ENCODE measurements at regions not wholly inside any gene's neighbourhood (a gene's known extent, or its start where the extent isn't known, plus 50 kb on each side); places are given as distances from the start of the nearest gene placed in this dataset.

- Histone ChIP-seq H3K4me1 (ENCODE audit: insufficient read depth, low read length) (no peaks in the 10 kb centered on the region), H3K27me3 (ENCODE audit: insufficient read depth, low read length) (no peaks in the 10 kb centered on the region), H2AFZ (ENCODE audit: low read depth, low read length) (no peak overlapping the region), H3K36me3 (ENCODE audit: insufficient read depth, low read length) (no peaks in the 10 kb centered on the region), H3K79me2 (ENCODE audit: insufficient read depth, low read length) (no peaks in the 10 kb centered on the region), H4K20me1 (ENCODE audit: insufficient read depth, low read length) (no peaks in the 10 kb centered on the region), H3K4me3 (ENCODE audit: insufficient read depth, low read depth, low read length) (no peak overlapping the region), H3K9ac (ENCODE audit: low read length) (no peak overlapping the region), H3K9me3 (ENCODE audit: insufficient read depth, low read depth, low read length) (no peaks in the 10 kb centered on the region), H3K27ac (ENCODE audit: low read depth, low read length) (no peak overlapping the region), H3K4me2 (ENCODE audit: low read length) (no peak overlapping the region)
- FAIRE-seq (no peak), DNase-seq (ENCODE audit: low read depth) (no peak)
- Mint-ChIP-seq H3K27ac (ENCODE audit: unreplicated experiment) (no peak overlapping the region), H3K9me3 (ENCODE audit: unreplicated experiment) (no peaks in the 10 kb centered on the region), H3K4me1 (ENCODE audit: low read depth, unreplicated experiment) (no peaks in the 10 kb centered on the region), H3K36me3 (ENCODE audit: low read depth, unreplicated experiment) (no peaks in the 10 kb centered on the region), H3K4me3 (ENCODE audit: unreplicated experiment) (no peak overlapping the region), H3K27me3 (ENCODE audit: low read depth, unreplicated experiment) (no peaks in the 10 kb centered on the region)
- TF ChIP-seq EZH2 (IDR thresholded peaks at IDR 0.05; ENCODE audit: insufficient read depth, low read length) (no peak), CTCF (IDR thresholded peaks at IDR 0.05; ENCODE audit: insufficient read depth, low read depth, low read length) (no peak)
Observed at GRCh38 chr7:10662491-10662890, 311.2 kb upstream of the PHF14 start.

- Histone ChIP-seq H4K20me1 (ENCODE audit: insufficient read depth, low read length) (no peaks in the 10 kb centered on the region), H3K27ac (ENCODE audit: low read depth, low read length) (no peak overlapping the region), H3K9me3 (ENCODE audit: insufficient read depth, low read depth, low read length) (no peaks in the 10 kb centered on the region), H3K36me3 (ENCODE audit: insufficient read depth, low read length) (no peaks in the 10 kb centered on the region), H3K9ac (ENCODE audit: low read length) (no peak overlapping the region), H3K27me3 (ENCODE audit: insufficient read depth, low read length) (no peaks in the 10 kb centered on the region), H3K4me2 (ENCODE audit: low read length) (no peak overlapping the region), H3K4me1 (ENCODE audit: insufficient read depth, low read length) (no peaks in the 10 kb centered on the region), H3K79me2 (ENCODE audit: insufficient read depth, low read length) (no peaks in the 10 kb centered on the region), H2AFZ (ENCODE audit: low read depth, low read length) (no peak overlapping the region), H3K4me3 (ENCODE audit: insufficient read depth, low read depth, low read length) (no peak overlapping the region)
- Mint-ChIP-seq H3K4me1 (ENCODE audit: low read depth, unreplicated experiment) (no peaks in the 10 kb centered on the region), H3K9me3 (ENCODE audit: unreplicated experiment) (no peaks in the 10 kb centered on the region), H3K36me3 (ENCODE audit: low read depth, unreplicated experiment) (no peaks in the 10 kb centered on the region), H3K27ac (ENCODE audit: unreplicated experiment) (no peak overlapping the region), H3K4me3 (ENCODE audit: unreplicated experiment) (no peak overlapping the region), H3K27me3 (ENCODE audit: low read depth, unreplicated experiment) (no peaks in the 10 kb centered on the region)
- FAIRE-seq: no peak
- no peak for DNase-seq (ENCODE audit: low read depth)
- TF ChIP-seq CTCF (IDR thresholded peaks at IDR 0.05; ENCODE audit: insufficient read depth, low read depth, low read length) (no peak), EZH2 (IDR thresholded peaks at IDR 0.05; ENCODE audit: insufficient read depth, low read length) (no peak)
Observed at GRCh38 chr7:10662982-10663884, 310.4 kb upstream of the PHF14 start.

GRCh38 chr7:10672186-10672585 lies 301.5 kb upstream of the PHF14 start:
- FAIRE-seq: no peak
- H3K36me3 ChIP-seq (ENCODE audit: insufficient read depth, low read length): no peaks in the 10 kb centered on the region
- H3K4me2 ChIP-seq (ENCODE audit: low read length): no peak overlapping the region
- H3K4me3 ChIP-seq (ENCODE audit: insufficient read depth, low read depth, low read length): no peak overlapping the region
- Mint-ChIP-seq H3K36me3 (ENCODE audit: low read depth, unreplicated experiment) (no peaks in the 10 kb centered on the region), H3K9me3 (ENCODE audit: unreplicated experiment) (peaks cover 3% of the 10 kb centered on the region), H3K27ac (ENCODE audit: unreplicated experiment) (no peak overlapping the region), H3K4me3 (ENCODE audit: unreplicated experiment) (no peak overlapping the region), H3K27me3 (ENCODE audit: low read depth, unreplicated experiment) (no peaks in the 10 kb centered on the region), H3K4me1 (ENCODE audit: low read depth, unreplicated experiment) (no peaks in the 10 kb centered on the region)
- no peak overlapping the region for H3K9ac ChIP-seq (ENCODE audit: low read length)
- no peak overlapping the region for H2AFZ ChIP-seq (ENCODE audit: low read depth, low read length)
- H4K20me1 ChIP-seq (ENCODE audit: insufficient read depth, low read length): no peaks in the 10 kb centered on the region
- H3K27ac ChIP-seq (ENCODE audit: low read depth, low read length): no peak overlapping the region
- no peaks in the 10 kb centered on the region for H3K79me2 ChIP-seq (ENCODE audit: insufficient read depth, low read length)
- no peaks in the 10 kb centered on the region for H3K9me3 ChIP-seq (ENCODE audit: insufficient read depth, low read depth, low read length)
- no peak for DNase-seq (ENCODE audit: low read depth)
- no peaks in the 10 kb centered on the region for H3K27me3 ChIP-seq (ENCODE audit: insufficient read depth, low read length)
- no peak for TF ChIP-seq CTCF (IDR thresholded peaks at IDR 0.05; ENCODE audit: insufficient read depth, low read depth, low read length)
- no peak for TF ChIP-seq EZH2 (IDR thresholded peaks at IDR 0.05; ENCODE audit: insufficient read depth, low read length)
- no peaks in the 10 kb centered on the region for H3K4me1 ChIP-seq (ENCODE audit: insufficient read depth, low read length)

Data from astrocyte (in vitro differentiated cells and primary cell).